ENCODE measurements at regions not wholly inside any gene's neighbourhood (a gene's known extent, or its start where the extent isn't known, plus 50 kb on each side); places are given as distances from the start of the nearest gene placed in this dataset.

GRCh38 chr17:34852614-34853013 lies 108.6 kb downstream of the CCT6B start:
- Mint-ChIP-seq H3K36me3 (ENCODE audit: low read depth) (no peaks in the 10 kb centered on the region), H3K4me1 (ENCODE audit: low read depth) (no peaks in the 10 kb centered on the region), H3K27ac (no peak overlapping the region), H3K4me3 (no peak overlapping the region), H3K9me3 (no peaks in the 10 kb centered on the region), H3K27me3 (no peaks in the 10 kb centered on the region)
- TF ChIP-seq, protein P1, sequence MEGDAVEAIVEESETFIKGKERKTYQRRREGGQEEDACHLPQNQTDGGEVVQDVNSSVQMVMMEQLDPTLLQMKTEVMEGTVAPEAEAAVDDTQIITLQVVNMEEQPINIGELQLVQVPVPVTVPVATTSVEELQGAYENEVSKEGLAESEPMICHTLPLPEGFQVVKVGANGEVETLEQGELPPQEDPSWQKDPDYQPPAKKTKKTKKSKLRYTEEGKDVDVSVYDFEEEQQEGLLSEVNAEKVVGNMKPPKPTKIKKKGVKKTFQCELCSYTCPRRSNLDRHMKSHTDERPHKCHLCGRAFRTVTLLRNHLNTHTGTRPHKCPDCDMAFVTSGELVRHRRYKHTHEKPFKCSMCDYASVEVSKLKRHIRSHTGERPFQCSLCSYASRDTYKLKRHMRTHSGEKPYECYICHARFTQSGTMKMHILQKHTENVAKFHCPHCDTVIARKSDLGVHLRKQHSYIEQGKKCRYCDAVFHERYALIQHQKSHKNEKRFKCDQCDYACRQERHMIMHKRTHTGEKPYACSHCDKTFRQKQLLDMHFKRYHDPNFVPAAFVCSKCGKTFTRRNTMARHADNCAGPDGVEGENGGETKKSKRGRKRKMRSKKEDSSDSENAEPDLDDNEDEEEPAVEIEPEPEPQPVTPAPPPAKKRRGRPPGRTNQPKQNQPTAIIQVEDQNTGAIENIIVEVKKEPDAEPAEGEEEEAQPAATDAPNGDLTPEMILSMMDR (IDR thresholded peaks at IDR 0.05), result no peak
- Histone ChIP-seq H3K27ac (ENCODE audit: low read depth in 1 of 2, low read length in 2 of 2) (no peak overlapping the region), H3K4me3 (ENCODE audit: low read length) (no peak overlapping the region), H3K9me3 (ENCODE audit: control insufficient read depth in 1 of 2, insufficient read depth in 1 of 2, low read length in 2 of 2) (peaks cover 0 to 5% of the 10 kb centered on the region in 2 experiments), H3K27me3 (ENCODE audit: control insufficient read depth in 1 of 2, insufficient read depth in 2 of 2, low read length in 2 of 2) (no peaks in the 10 kb centered on the region), H3K4me1 (ENCODE audit: insufficient read depth, low read length) (no peaks in the 10 kb centered on the region), H3K36me3 (ENCODE audit: insufficient read depth, low read length) (no peaks in the 10 kb centered on the region)
- CTCF ChIA-PET, result no interaction called here
- DNase-seq (no peak), ATAC-seq (ENCODE audit: poor library complexity) (no peak)
- POLR2A ChIA-PET, result no interaction called here
- intact Hi-C loops (cut with DNase I, micrococcal nuclease), result no loop called here

DNA sequence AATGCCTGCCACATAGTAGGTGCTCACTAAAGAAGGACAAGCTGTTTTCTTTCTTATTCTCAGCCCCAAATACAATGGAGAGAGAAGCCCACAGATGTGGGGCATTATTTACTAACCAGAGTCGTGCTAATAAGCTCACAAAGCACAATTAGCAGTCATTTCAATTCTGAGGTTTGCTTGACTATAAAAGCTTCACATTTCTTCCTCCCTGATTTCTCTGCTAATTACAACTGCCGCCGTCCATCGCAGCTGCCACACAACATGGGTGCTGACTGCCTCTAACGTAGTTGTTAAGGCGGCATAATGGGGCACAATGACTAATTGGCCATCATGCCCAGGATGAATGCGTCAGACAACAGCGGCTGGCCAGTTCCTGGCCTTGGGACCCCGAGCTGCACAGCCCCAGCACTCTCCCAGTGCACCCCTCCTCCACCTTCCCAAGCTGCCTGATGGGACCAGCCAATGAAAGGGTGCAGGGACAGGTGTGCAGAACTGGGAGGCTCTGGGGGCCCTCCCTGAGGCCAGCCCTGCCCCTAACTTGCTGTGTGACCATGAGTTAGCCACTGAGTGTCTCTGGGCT lies 109.2 kb downstream of the CCT6B start:
- peaks cover 0 to 5% of the 10 kb centered on the region in 2 experiments for H3K9me3 ChIP-seq (ENCODE audit: control insufficient read depth in 1 of 2, insufficient read depth in 1 of 2, low read length in 2 of 2)
- H3K27me3 ChIP-seq (ENCODE audit: control insufficient read depth in 1 of 2, insufficient read depth in 2 of 2, low read length in 2 of 2), result no peaks in the 10 kb centered on the region
- H3K4me1 Mint-ChIP-seq (ENCODE audit: low read depth), result no peaks in the 10 kb centered on the region
- CTCF ChIA-PET, result no interaction called here
- H3K4me1 ChIP-seq (ENCODE audit: insufficient read depth, low read length), result no peaks in the 10 kb centered on the region
- POLR2A ChIA-PET, result no interaction called here
- H3K36me3 Mint-ChIP-seq (ENCODE audit: low read depth), result no peaks in the 10 kb centered on the region
- no peak overlapping the region for H3K27ac Mint-ChIP-seq
- DNase-seq (no peak), ATAC-seq (ENCODE audit: poor library complexity) (no peak)
- H3K27ac ChIP-seq (ENCODE audit: low read depth in 1 of 2, low read length in 2 of 2), result no peak overlapping the region
- no peaks in the 10 kb centered on the region for H3K9me3 Mint-ChIP-seq
- H3K4me3 ChIP-seq (ENCODE audit: low read length), result no peak overlapping the region
- TF ChIP-seq, protein P1 (IDR thresholded peaks at IDR 0.05), result no peak
- H3K27me3 Mint-ChIP-seq, result no peaks in the 10 kb centered on the region
- H3K4me3 Mint-ChIP-seq, result no peak overlapping the region
- intact Hi-C loops (cut with DNase I, micrococcal nuclease), result no loop called here
- no peaks in the 10 kb centered on the region for H3K36me3 ChIP-seq (ENCODE audit: insufficient read depth, low read length)

DNA sequence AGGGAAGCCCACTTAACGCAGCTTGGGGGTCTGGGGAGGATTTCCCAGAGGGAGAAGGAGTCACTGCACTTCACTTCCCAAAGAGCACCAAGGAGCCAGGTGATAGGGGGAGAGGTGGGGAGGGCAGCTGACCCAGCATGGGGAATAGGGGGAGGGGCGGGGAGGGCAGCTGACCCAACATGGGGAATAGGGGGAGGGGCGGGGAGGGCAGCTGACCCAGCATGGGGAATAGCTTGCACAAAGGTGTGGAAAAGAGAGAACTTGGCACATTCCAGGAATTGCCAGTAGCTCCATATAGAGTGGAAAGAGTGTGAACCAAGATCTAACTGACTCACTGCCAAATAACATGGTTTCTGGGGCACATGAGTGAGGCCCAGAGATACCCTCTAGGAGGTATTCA lies 110.3 kb downstream of the CCT6B start:
- POLR2A ChIA-PET, result no interaction called here
- Histone ChIP-seq H3K36me3 (ENCODE audit: insufficient read depth, low read length) (no peaks in the 10 kb centered on the region), H3K9me3 (ENCODE audit: control insufficient read depth in 1 of 2, insufficient read depth in 1 of 2, low read length in 2 of 2) (peaks cover 0 to 5% of the 10 kb centered on the region in 2 experiments), H3K27ac (ENCODE audit: low read depth in 1 of 2, low read length in 2 of 2) (no peak overlapping the region), H3K4me1 (ENCODE audit: insufficient read depth, low read length) (no peaks in the 10 kb centered on the region), H3K4me3 (ENCODE audit: low read length) (no peak overlapping the region), H3K27me3 (ENCODE audit: control insufficient read depth in 1 of 2, insufficient read depth in 2 of 2, low read length in 2 of 2) (no peaks in the 10 kb centered on the region)
- no peaks in the 10 kb centered on the region for H3K4me1 Mint-ChIP-seq (ENCODE audit: low read depth)
- H3K36me3 Mint-ChIP-seq (ENCODE audit: low read depth), result no peaks in the 10 kb centered on the region
- H3K4me3 Mint-ChIP-seq, result no peak overlapping the region
- intact Hi-C loops (cut with DNase I, micrococcal nuclease), result no loop called here
- no peak overlapping the region for H3K27ac Mint-ChIP-seq
- no peaks in the 10 kb centered on the region for H3K27me3 Mint-ChIP-seq
- CTCF ChIA-PET, result no interaction called here
- no peaks in the 10 kb centered on the region for H3K9me3 Mint-ChIP-seq
- TF ChIP-seq, protein P1 (IDR thresholded peaks at IDR 0.05), result no peak
- ATAC-seq (ENCODE audit: poor library complexity), result no peak
- DNase-seq, result no peak

All from CD4-positive, alpha-beta T cell (primary cell).